H9 (cell line): ENCODE measurements at regions not wholly inside any gene's neighbourhood (a gene's known extent, or its start where the extent isn't known, plus 50 kb on each side); places are given as distances from the start of the nearest gene placed in this dataset.

Source experiments
- DNase-seq: peaks from one replicate; pipeline ENCODE4 v3.0.0-alpha.2; 2017
- H2AFZ ChIP-seq: one replicate; pipeline ENCODE4 v1.6.1; 2013; ENCODE audit warnings: mild to moderate bottlenecking, low read length, control low read depth, moderate library complexity
- H2AK5ac ChIP-seq: 2 replicates; pipeline ENCODE4 v1.6.1; 2013; ENCODE audit warnings: low read length, control low read depth, mixed read lengths; ENCODE audit not compliant: insufficient read length
- H2BK120ac ChIP-seq: one replicate; pipeline ENCODE4 v1.6.1; 2013; ENCODE audit warnings: low read depth, mild to moderate bottlenecking, low read length, control low read depth, inconsistent platforms; ENCODE audit not compliant: poor library complexity, severe bottlenecking
- H2BK12ac ChIP-seq: 2 replicates; pipeline ENCODE4 v1.6.1; 2013; ENCODE audit warnings: low read length, control low read depth, mixed read lengths, low read depth; ENCODE audit not compliant: insufficient read length
- H2BK15ac ChIP-seq: 2 replicates; pipeline ENCODE4 v1.6.1; 2013; ENCODE audit warnings: low read depth, low read length, control low read depth
- H2BK20ac ChIP-seq: one replicate; pipeline ENCODE4 v1.6.1; 2013; ENCODE audit warnings: low read depth, mild to moderate bottlenecking, low read length, control low read depth, inconsistent platforms; ENCODE audit not compliant: poor library complexity, severe bottlenecking
- H2BK5ac ChIP-seq: 2 replicates; pipeline ENCODE4 v1.6.1; 2013; ENCODE audit warnings: low read length, control low read depth, mixed read lengths; ENCODE audit not compliant: insufficient read length
- H3K14ac ChIP-seq: 2 replicates; pipeline ENCODE4 v1.6.1; 2013; ENCODE audit warnings: low read length, control low read depth; ENCODE audit not compliant: insufficient read depth
- H3K18ac ChIP-seq: 2 replicates; pipeline ENCODE4 v1.6.1; 2013; ENCODE audit warnings: low read depth, mild to moderate bottlenecking, mixed read lengths, low read length, control low read depth; ENCODE audit not compliant: insufficient read length
- H3K23ac ChIP-seq: 2 replicates; pipeline ENCODE4 v1.6.1; 2013; ENCODE audit warnings: low read length, control low read depth, mixed read lengths, low read depth; ENCODE audit not compliant: insufficient read length
- H3K23me2 ChIP-seq: 2 replicates; pipeline ENCODE4 v1.6.1; 2013; ENCODE audit warnings: low read depth, mild to moderate bottlenecking, mixed read lengths, low read length, control low read depth; ENCODE audit not compliant: insufficient read length, poor library complexity, severe bottlenecking
- H3K27ac ChIP-seq: 2 replicates; pipeline ENCODE4 v1.5.1; 2013; ENCODE audit warnings: low read length, control low read depth, mixed read lengths, low read depth; ENCODE audit not compliant: insufficient read length
- H3K27me3 ChIP-seq: 2 replicates; pipeline ENCODE4 v1.6.1; 2013; ENCODE audit warnings: low read length, control low read depth, inconsistent platforms; ENCODE audit not compliant: insufficient read depth
- H3K4ac ChIP-seq: 2 replicates; pipeline ENCODE4 v1.6.1; 2013; ENCODE audit warnings: low read depth, mild to moderate bottlenecking, control low read depth, inconsistent platforms, low read length, moderate library complexity
- H3K4me1 ChIP-seq: 2 replicates; pipeline ENCODE4 v1.6.1; 2013; ENCODE audit warnings: low read length, control low read depth, inconsistent platforms; ENCODE audit not compliant: insufficient read depth
- H3K4me2 ChIP-seq: 2 replicates; pipeline ENCODE4 v1.6.1; 2013; ENCODE audit warnings: low read length, control low read depth, mixed read lengths; ENCODE audit not compliant: insufficient read length, insufficient read depth
- H3K56ac ChIP-seq: 2 replicates; pipeline ENCODE4 v1.6.1; 2013; ENCODE audit warnings: low read depth, mild to moderate bottlenecking, mixed read lengths, low read length, control low read depth; ENCODE audit not compliant: insufficient read length
- H3K79me1 ChIP-seq: 2 replicates; pipeline ENCODE4 v1.6.1; 2013; ENCODE audit warnings: low read depth, mild to moderate bottlenecking, moderate library complexity, low read length, control low read depth, inconsistent platforms; ENCODE audit not compliant: insufficient read depth, poor library complexity, severe bottlenecking
- H3K79me2 ChIP-seq: 2 replicates; pipeline ENCODE4 v1.6.1; 2013; ENCODE audit warnings: low read length, control low read depth, inconsistent platforms; ENCODE audit not compliant: insufficient read depth
- H3K9ac ChIP-seq: 2 replicates; pipeline ENCODE4 v1.6.1; 2013; ENCODE audit warnings: low read length, control low read depth, mixed read lengths; ENCODE audit not compliant: insufficient read length; ENCODE audit errors: extremely low read depth
- H3K9me3 ChIP-seq: one replicate; pipeline ENCODE4 v1.6.1; 2013; ENCODE audit warnings: low read depth, low read length, inconsistent platforms; ENCODE audit not compliant: control insufficient read depth
- H3T11ph ChIP-seq: one replicate; pipeline ENCODE4 v1.6.1; 2013; ENCODE audit warnings: mild to moderate bottlenecking, low read length, control low read depth, inconsistent platforms
- H4K20me1 ChIP-seq: one replicate; pipeline ENCODE4 v1.6.1; 2013; ENCODE audit not compliant: control insufficient read depth, insufficient read length, insufficient read depth
- H4K5ac ChIP-seq: 2 replicates; pipeline ENCODE4 v1.6.1; 2013; ENCODE audit warnings: low read depth, mild to moderate bottlenecking, mixed read lengths, low read length, control low read depth; ENCODE audit not compliant: insufficient read length
- H4K8ac ChIP-seq: replicated peaks from 2 replicates; pipeline ENCODE4 v1.6.1; 2013; ENCODE audit warnings: low read length, control low read depth, mixed read lengths, low read depth; ENCODE audit not compliant: insufficient read length
- H4K91ac ChIP-seq: 2 replicates; pipeline ENCODE4 v1.6.1; 2013; ENCODE audit warnings: low read depth, mild to moderate bottlenecking, moderate library complexity, mixed read lengths, low read length, control low read depth; ENCODE audit not compliant: insufficient read length
- H3K27ac Mint-ChIP-seq, 3 experiments: 2 replicates in 2 of 3; 3 replicates in 1 of 3; pipeline ENCODE4 v1.8.0; 2020 to 2021; ENCODE audit warnings: mixed read lengths in 3 of 3, mild to moderate bottlenecking in 1 of 3, moderate library complexity in 1 of 3
- H3K27me3 Mint-ChIP-seq: 2 replicates; pipeline ENCODE4 v1.8.0; 2021; ENCODE audit warnings: low read depth, mild to moderate bottlenecking, moderate library complexity, mixed read lengths
- H3K36me3 Mint-ChIP-seq, 3 experiments: 2 replicates in 2 of 3; 3 replicates in 1 of 3; pipeline ENCODE4 v1.8.0; 2020 to 2021; ENCODE audit warnings: low read depth in 3 of 3, mixed read lengths in 3 of 3; ENCODE audit not compliant: insufficient read depth in 1 of 3
- H3K4me1 Mint-ChIP-seq, 2 experiments: 2 replicates each; pipeline ENCODE4 v1.8.0; 2020; ENCODE audit warnings: mixed read lengths in 2 of 2
- H3K4me3 Mint-ChIP-seq, 2 experiments: 2 replicates in 1 of 2; 3 replicates in 1 of 2; pipeline ENCODE4 v1.8.0; 2020 to 2021; ENCODE audit warnings: mild to moderate bottlenecking in 2 of 2, mixed read lengths in 2 of 2, moderate library complexity in 1 of 2
- H3K9me3 Mint-ChIP-seq, 2 experiments: 2 replicates in 1 of 2; 3 replicates in 1 of 2; pipeline ENCODE4 v1.8.0; 2020; ENCODE audit warnings: mild to moderate bottlenecking in 2 of 2, mixed read lengths in 2 of 2, moderate library complexity in 1 of 2
- CTCF ChIP-seq: fragments of 200-600 bp; sonication (generic); conservative IDR thresholded peaks from 3 replicates; pipeline ENCODE4 v1.8.0; 2021; ENCODE audit warnings: antibody characterized with exemption, mild to moderate bottlenecking
- WGBS: extraction: QIAGEN DNeasy Blood & Tissue Kit; methylation state at CpG from one replicate; pipeline ENCODE4 v1.1.7; 2013; ENCODE audit warnings: missing lambda C conversion rate, low lambda C conversion rate, mixed read lengths; ENCODE audit not compliant: insufficient read length; ENCODE audit errors: extremely low coverage; 5-methylcytosine and 5-hydroxymethylcytosine counted together

GRCh38 chr6:105626295-105627158 is 223.6 kb upstream of the PREP start:
- no peak overlapping the region for H2BK12ac ChIP-seq
- no peaks in the 10 kb centered on the region for H4K20me1 ChIP-seq
- Mint-ChIP-seq H3K27me3 (no peaks in the 10 kb centered on the region; the same call in 1 of the 2 replicates), H3K4me3 (no peak overlapping the region), H3K4me1 (no peaks in the 10 kb centered on the region), H3K9me3 (peaks cover 0 to 2% of the 10 kb centered on the region in 2 experiments; a peak in 1 of 5 replicates), H3K36me3 (no peaks in the 10 kb centered on the region), H3K27ac (no peak overlapping the region)
- no peaks in the 10 kb centered on the region for H3K4me1 ChIP-seq
- H2AFZ ChIP-seq, result no peak overlapping the region
- no peak overlapping the region for H3K14ac ChIP-seq
- no peak overlapping the region for H3K56ac ChIP-seq
- WGBS, result no CpG with 5 or more reads among the region's 2 CpGs
- no peaks in the 10 kb centered on the region for H3K79me1 ChIP-seq
- H2AK5ac ChIP-seq, result no peak overlapping the region
- H3K9ac ChIP-seq, result no peak overlapping the region
- no peak overlapping the region for H3K27ac ChIP-seq
- H2BK15ac ChIP-seq, result no peak overlapping the region
- no peak overlapping the region for H2BK5ac ChIP-seq
- no peak for DNase-seq
- no peak overlapping the region for H2BK20ac ChIP-seq
- no peak overlapping the region for H3K23ac ChIP-seq
- H3K4me2 ChIP-seq, result no peak overlapping the region
- no peak overlapping the region for H4K91ac ChIP-seq
- no peaks in the 10 kb centered on the region for H3K27me3 ChIP-seq
- no peak overlapping the region for H4K8ac ChIP-seq
- H3K4ac ChIP-seq, result no peak overlapping the region
- no peak overlapping the region for H2BK120ac ChIP-seq
- no peak overlapping the region for H3T11ph ChIP-seq
- H3K23me2 ChIP-seq, result no peaks in the 10 kb centered on the region
- no peak overlapping the region for H3K18ac ChIP-seq
- no peaks in the 10 kb centered on the region for H3K9me3 ChIP-seq
- no peak for TF ChIP-seq CTCF
- no peak overlapping the region for H4K5ac ChIP-seq
- no peaks in the 10 kb centered on the region for H3K79me2 ChIP-seq
